GM08714 (cell line): ENCODE measurements at regions not wholly inside any gene's neighbourhood (a gene's known extent, or its start where the extent isn't known, plus 50 kb on each side); places are given as distances from the start of the nearest gene placed in this dataset.
"Not testable (repeated sequence)": the region's sequence is repeated elsewhere in the genome, so short reads cannot be mapped to it uniquely, and the experiment has no call there.

Experiments
- H3K4me3 ChIP-seq: fragments of 200-500 bp; sonication (Bioruptor generic); 2 replicates; pipeline ENCODE4 v1.5.1; 2014; ENCODE audit warnings: mild to moderate bottlenecking, low read length, inconsistent platforms
- ZNF274 ChIP-seq: IDR thresholded peaks from 2 replicates; pipeline ENCODE4 v1.6.1; 2012; ENCODE audit warnings: mild to moderate bottlenecking, low read depth, low read length

DNA sequence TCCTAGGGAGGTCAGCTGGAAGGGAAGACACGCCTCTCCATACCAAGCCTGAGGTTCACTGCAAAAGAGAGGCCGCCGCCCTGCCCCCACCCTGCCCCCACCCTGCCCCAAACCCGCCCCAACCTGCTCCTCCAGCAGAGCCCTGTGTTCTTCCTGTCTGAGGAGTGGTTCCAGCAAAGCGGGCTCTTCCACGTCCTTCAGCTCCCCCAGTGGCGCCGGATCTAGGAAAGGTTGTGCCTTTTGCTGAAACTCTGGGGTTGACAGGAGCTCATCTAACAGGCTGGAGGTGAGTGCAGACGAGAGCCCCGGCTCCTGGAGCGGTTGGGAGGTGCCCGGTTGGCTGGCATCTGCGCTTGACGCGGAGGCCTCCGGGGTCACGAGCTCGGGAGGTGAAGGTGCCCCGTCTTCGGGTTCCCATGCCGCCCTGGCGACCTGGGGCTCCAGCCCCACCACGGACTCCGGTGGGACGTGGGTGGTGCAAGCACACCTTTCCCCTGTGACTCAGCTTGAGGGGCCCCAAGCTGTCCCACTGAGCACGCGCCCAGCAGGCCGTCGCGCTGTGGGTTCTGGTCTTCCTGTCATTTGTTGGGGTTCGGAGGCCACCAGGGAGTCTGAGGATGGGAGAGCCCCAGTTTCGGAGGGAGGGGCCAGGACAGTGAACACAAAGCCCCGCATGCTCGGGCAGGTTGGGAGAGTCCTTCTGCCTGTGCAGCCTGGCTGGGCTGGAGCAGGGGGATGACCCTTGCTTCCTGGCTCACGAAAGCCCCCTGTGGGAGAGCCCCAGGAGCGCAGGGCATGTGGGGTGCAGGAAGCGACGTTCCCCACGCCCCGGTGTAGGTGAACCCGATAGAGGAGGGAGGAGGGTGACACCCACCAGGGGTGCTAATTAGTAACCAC is 1467.1 kb downstream of the FOXD4L5 start:
- peak overlapping the region; percentile 38; the same call in 1 of the 2 replicates for H3K4me3 ChIP-seq

DNA sequence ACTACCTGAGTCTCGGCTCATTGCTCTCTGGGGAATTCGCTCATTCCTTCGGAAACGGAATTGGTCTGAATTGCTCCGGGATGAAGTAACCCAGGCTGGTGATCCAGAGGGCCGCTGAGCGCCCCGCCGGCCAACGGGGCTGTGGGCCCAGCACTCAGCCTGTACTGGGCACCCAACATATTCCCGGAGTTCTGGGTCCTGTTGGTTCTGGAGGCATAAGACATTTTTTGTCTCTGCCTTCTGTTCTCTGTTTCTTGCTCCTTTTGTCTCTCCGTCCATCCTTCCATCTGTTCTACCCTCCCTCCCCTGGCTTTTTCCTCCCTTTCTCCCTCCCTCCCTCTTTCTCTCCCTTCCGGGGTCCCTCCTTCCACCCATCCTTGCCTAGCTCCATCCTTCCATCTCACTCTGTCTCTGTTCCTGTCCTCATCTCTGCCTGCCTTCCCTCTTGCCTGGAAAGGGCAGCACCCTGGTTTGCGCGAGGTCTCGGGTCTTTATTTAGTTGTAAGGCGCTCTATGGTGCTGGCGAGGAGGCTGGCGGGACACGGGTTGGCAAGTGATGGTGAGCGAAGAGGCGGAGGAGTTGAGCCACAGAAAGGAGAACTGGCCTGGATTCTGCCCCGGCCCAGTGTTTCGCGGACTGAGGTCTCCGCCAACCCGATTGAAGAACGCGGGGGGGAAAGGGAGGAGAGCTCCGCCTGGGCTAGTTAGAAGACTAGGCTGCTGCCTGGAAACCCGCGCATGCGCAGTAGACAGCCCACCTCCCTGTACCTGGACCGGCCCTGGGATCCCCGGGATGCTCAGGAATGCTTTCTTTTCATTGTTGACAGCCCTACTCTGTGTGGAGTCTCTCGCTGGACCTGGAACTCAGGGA is 1468.0 kb downstream of the FOXD4L5 start:
- H3K4me3 ChIP-seq: peak overlapping the region; percentile 38; the same call in 1 of the 2 replicates
- TF ChIP-seq ZNF274: no peak

More for the DNA sequence above, 1467.1 kb downstream of the FOXD4L5 start:
- no peak for TF ChIP-seq ZNF274

DNA sequence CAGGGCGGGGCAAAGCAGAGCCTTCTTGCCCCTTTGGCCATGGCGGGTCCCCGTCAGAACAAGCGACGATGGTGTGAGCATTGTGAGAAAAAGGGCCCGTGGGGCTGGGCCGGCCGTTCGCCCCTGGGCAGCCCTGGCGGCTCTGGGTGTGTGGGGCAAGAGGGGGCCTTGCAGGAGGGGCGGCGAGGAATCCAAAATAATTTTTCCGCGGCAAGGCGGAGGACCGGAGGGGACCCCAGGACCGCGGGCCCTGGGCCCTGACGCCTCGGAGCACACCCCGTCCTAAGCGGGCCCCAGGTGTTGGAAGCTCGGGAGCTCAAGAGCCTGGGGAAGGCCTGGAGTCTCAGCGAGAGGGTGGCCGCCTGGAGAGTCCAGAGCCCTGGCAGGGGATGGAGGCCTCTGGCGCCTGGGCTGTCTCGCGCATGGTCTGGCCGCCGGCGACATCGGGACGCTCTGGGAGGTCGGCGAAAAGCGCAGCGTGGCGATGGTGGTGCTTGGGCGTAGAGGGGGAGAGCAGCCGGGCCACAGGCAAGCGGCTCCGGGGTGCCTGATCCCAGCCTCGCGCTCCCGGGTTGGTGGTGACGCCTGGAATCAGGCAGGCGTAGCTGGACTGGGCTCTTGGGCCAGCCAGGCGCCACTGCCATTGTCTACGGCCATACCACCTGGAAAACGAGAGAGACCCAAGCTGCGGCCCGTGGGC is 1469.9 kb downstream of the FOXD4L5 start:
- H3K4me3 ChIP-seq: not testable (repeated sequence)

DNA sequence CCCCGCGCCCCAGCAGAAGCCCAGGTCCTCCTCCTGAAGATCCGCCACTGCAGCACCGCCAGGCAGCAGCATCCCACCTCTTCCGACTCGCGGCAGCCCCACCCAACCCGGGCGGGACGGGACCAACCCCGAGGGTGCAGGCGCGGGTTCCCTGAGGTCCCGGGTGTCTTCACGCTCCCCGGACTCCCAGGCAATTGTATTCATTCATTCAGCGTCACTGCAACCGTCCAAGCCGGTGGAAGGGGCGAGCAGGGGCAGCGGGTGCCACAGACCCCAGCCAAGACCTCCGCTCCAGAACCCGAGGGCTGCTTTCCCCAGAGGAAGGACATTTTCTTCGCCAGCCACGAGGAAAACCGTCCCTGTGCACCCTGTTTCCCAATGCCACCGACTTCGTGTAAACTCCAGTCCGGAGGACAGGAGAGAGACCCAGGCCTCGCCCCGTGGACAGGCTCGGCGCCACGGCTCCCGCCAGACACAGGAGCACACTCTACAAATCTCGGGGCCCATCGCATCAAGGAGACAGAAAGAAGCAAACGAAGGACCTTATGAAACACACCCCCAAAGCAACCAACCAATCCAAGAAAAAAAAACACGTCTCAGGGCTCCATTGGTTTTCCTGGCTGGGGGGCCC is 1471.5 kb downstream of the FOXD4L5 start:
- H3K4me3 ChIP-seq: peak overlapping the region; percentile 27; the same call in 1 of the 2 replicates

DNA sequence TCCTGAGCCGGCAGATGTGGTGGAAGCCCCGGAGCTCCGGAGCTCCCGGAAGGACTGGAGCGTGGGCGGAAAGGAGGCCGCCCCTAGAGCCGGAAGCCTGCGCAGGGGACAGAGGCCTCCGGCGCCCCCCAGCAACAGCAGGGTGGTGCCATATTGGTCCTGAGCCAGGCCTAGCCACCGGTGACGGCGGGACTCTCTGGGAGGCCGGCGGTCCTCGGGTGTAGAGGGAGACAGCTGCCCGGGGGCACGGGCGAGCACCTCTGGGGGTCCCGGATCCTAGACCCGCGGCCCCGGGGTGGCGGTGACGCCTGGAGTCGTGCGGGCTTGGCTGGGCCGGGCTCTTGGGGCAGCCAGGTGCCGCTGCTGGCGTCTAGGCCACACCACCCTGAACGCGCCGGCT is 1472.2 kb downstream of the FOXD4L5 start:
- not testable (repeated sequence) for H3K4me3 ChIP-seq

DNA sequence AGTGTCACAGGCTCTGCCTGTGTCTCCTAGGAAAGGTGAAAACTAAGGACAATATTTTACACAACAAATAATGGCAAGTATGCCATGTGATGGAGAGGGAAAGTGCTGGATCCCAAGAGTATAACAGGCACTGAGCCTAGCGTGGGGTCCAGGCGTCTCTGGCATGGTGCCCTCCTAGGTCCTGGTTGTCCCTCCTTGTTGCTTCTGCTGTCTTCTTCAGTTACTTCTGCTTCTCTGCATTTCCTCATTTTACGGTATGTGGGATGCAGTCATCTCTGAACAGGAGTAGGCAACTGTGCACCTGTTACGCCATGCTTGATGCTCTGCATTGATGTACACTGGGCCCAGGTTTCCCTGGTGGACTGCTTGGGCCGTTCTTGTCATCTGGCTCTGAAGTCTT is 1480.8 kb downstream of the FOXD4L5 start:
- not testable (repeated sequence) for H3K4me3 ChIP-seq

DNA sequence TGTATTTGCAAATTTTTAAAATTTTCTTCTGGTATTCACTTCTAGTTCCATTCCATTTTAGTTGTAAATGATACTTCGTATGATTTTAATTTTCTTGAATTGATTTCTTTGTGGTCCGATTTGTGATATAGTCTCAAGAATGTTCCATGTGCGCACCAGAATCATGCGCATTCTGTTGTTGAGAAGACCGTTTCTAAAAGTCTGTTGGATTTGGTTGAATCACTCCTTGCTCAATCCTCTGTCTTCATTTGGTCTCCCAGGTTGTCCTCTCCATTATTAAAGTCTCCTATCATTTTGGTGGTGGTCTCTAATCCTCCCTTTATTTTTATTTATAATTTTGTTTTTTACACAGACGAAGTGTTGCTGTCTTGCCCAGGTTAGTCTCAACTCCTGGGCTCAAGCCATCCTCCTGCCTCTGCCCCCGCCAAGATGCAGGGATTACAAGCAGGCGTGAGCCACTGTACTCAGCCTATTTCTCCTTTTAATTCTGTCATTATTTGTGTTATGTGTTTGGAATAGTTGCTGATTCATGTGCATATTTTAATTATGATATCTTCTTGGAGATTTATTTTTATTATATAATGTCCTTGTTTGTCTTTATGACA is 1490.8 kb downstream of the FOXD4L5 start:
- not testable (repeated sequence) for H3K4me3 ChIP-seq

DNA sequence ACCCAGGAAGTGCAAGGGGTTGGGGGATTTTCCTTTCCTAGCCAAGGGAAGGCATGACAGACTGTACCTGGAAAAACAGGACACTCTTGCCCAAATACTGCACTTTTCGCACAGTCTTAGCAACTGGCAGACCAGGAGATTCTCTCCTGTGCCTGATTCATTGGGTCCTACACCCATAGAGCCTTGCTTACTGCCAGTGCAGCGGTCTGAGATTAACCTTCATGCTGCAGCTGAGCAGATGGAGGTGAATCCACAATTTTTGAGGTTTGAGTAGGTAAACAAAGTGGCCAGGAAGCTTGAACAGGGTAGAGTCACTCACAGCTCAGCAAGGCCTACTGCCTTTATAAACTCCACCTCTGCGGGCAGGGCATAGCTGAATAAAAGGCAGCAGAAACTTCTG is 1497.6 kb downstream of the FOXD4L5 start:
- H3K4me3 ChIP-seq: not testable (repeated sequence)

DNA sequence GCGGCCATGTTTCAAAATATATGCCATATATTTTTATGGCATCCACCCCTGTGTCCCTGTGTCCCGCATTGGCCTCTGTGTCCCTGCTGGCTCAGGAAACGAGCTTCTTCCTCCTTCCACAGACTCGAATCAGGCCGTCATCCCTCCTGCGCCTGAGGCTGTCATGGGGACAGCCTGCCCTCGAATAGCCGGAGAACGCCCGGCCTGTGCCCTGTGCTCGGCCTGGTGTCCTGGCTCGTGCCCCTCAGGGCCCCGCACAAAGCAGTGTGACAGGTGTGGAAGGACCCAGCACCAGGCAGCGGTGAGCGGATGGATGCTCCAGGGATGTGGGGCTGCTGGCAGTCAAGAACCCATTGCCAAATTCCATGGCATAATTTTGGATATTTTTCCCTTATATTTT is 1500.0 kb downstream of the FOXD4L5 start:
- not testable (repeated sequence) for H3K4me3 ChIP-seq

DNA sequence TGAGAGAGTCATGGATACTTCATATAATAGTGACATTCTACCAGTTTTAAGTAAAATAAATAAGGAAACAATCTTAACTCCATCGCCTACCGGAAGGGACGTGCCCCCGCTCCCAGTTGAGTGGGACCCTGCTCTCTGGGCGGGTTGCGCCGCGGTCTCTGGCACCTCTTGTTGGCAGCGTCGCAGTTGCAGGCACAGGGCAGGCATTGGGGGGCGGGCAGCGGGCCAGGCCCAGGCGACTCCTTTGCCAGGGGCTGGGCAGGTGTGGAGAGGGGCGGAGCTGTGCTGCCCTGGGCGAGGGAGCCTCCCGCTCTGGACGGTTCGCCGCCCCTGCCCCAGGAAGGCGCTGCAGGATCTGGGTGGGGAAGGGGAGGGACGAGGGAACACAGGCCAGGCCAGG is 1500.6 kb downstream of the FOXD4L5 start:
- not testable (repeated sequence) for H3K4me3 ChIP-seq

DNA sequence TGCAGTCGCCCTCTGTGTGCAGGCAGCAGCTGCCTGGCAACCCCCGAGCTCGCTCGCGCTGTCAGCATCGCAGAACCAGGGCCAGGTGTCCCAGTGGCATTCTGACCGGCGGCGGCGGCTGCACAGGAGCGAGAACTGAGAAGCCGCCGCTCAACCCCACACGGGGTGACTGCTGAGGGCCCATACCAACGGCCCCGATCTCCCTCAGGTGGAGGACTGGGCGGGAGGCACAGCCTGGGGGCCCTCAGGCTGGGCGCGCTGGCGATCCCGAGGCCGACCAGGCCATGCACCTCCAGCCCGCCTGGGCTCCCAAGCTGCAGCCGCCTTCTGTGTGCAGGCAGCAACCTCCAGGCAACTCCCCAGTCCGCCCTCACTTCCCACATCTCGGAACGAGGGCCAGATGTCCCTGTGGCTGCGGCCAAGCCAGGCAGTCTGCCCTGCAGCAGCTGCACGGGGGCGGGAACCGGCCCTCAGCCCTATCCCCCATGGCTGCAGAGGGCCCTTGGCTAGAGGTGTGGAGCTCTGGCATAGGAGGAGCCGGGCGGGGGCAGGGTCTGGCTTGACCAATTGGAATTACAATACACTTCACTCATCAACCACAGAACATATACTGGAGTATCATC is 1503.1 kb downstream of the FOXD4L5 start:
- H3K4me3 ChIP-seq: not testable (repeated sequence)

DNA sequence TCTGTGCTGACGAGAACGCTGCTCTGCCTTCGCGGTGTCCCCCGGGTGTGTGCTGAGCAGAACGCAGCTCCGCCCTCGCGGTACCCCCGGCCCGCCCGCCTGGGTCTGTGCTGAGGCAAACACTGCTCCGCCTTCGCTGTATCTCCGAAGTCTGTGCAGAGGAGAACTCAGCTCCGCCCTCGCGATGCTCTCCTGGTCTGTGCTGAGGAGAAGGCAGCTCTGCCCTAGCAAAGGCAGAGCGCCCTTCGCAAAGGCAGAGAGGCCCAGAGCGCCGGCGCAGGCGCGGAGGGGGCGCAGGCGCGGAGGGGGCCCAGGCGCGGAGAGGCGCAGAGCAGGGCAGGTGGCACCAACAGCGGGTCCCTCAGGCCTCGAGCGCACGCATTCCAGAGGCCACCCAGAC is 1503.6 kb downstream of the FOXD4L5 start:
- H3K4me3 ChIP-seq: not testable (repeated sequence)

DNA sequence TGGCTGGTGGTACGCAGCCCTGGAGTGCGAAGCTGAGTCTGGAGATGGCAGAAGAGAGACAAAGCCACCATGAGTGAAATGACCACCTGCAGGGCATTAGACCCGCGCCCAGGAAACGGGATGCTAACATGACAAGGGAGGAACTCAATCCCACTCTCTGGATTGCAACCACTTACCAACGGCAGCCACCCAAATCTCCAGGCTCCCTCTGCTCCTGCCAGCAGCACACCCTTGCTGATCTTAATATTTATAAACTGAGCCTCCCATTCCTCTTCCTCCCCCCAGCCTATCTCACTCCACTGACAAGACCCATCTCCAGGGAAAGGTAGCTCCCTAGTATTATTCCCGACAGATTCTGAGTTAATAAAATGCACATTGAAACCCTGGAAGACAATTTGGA is 1508.8 kb downstream of the FOXD4L5 start:
- H3K4me3 ChIP-seq: not testable (repeated sequence)

DNA sequence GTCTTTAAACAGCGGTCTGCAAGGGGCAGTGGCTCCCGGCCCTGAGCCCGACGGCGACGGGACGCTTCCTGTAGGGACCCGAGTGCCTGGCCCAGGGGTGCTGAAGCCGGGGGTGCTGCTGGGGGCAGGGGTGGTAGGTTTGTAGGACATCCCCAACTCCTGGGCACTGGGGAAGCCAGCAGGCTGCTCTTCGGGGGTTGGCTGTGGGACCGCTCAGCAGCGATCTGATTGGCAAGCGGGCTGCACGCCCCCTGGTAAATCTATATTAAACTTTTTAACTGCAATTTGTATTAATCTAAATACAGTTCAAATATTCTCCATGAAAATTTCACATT is 1510.0 kb downstream of the FOXD4L5 start:
- not testable (repeated sequence) for H3K4me3 ChIP-seq

DNA sequence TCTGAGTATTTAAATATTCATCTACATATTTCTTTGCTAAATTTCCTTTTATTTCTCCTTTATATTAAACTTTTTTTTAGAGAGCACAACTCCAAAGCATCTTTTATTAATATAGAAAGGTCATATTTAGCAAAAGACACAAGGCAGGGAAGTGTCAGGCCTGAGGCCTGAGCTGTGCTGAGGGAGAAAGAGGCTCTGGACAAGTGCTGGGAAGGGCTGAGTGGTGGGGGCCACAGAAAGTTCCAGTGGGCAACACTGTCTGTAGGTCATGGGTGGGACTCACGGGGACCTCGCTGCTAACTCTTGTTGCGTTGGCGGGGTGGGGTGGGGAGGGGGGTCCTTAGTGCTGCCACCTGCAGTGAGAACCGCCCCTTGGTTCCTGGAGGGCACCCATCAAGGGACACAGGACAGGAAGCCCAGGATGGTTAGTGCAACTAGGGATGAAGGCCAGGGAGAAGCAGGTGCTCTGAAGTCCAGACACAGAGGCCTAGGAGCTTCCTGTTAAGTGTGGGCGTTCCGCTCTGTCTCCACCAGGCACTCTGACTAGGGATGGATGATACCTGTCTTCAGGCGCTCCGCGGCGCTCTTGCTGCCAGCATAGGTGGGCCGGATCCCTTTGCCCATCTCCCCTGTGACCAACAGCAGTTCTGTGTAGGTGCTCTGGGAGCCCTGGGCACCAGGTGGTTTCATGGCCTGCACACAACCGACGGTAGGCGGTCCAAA is 1510.5 kb downstream of the FOXD4L5 start:
- not testable (repeated sequence) for H3K4me3 ChIP-seq

DNA sequence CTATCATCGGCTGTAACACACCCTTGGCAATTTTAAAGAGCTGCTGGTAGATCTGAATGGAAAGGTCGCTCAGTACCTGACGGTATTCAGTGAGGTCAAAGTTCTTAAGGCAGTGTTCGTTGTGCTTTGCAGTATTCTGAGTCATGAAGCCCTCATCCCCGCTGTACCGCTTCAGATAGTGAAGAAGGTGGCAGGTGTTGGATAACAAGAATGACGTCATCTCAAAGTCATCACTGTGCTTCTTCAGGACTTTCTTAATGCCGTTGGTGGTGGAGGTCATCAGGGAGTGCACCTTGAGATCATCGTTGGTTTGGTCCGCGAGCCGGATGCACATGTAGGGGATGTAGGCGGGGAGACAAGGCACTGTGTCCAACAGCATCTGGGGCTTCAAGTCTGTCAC is 1522.8 kb downstream of the FOXD4L5 start:
- not testable (repeated sequence) for H3K4me3 ChIP-seq

DNA sequence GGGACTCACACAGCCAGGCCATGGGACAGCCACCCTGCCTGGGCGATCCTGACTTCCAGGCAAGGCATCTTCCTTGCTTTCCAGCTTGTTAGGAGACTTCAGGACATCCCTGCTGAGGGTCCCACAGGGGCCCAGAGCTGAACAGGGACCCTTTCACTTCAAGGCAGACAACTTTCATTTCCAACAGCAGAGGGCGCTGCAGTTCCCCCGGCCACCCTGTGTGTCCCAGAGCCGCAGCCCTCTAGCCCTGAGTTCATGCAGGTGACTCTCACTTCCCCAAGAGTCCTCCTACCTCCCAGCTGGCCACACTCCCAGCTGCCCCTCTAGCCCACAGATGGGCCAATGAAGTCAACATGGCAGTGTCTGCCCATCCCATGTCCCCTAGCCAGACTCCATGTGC is 1556.0 kb downstream of the FOXD4L5 start:
- H3K4me3 ChIP-seq: not testable (repeated sequence)
